Vagina (tissue), 2 donors: ENCODE measurements at regions not wholly inside any gene's neighbourhood (a gene's known extent, or its start where the extent isn't known, plus 50 kb on each side); places are given as distances from the start of the nearest gene placed in this dataset.

Experiments
- CTCF ChIP-seq, 3 experiments: fragments of 450-650 bp in 2 of 3; fragments of 200-600 bp in 1 of 3; sonication (generic) in 1 of 3; IDR thresholded peaks; one replicate each; pipeline ENCODE4 v1.5.1; 2017 to 2019; ENCODE audit warnings: antibody characterized with exemption in 3 of 3, mild to moderate bottlenecking in 2 of 3, moderate library complexity in 2 of 3
- POLR2A ChIP-seq, 2 donors: fragments of 450-650 bp; IDR thresholded peaks; one replicate each; pipeline ENCODE4 v1.6.1; 2017; ENCODE audit warnings: antibody characterized with exemption in 2 of 2, mild to moderate bottlenecking in 2 of 2, moderate library complexity in 2 of 2

- no peak for TF ChIP-seq CTCF (IDR thresholded peaks at IDR 0.05)
- no peak for TF ChIP-seq POLR2A (IDR thresholded peaks at IDR 0.05)
These were observed 436.8 kb upstream of the DPPA4 start for GRCh38 chr3:109774108-109774507.
